HCT116 (cell line): ENCODE measurements at regions not wholly inside any gene's neighbourhood (a gene's known extent, or its start where the extent isn't known, plus 50 kb on each side); places are given as distances from the start of the nearest gene placed in this dataset.

Experiments
- ATAC-seq: fragments of 200-7000 bp; cut with Tn5 transposase; 2 replicates; pipeline ENCODE4 v1.9.1; 2020; ENCODE audit warnings: mild to moderate bottlenecking, moderate library complexity
- BruUV-seq: library from RNA; stranded (reverse); fragments of 400-500 nt; replicated peaks from 2 replicates; lab custom pipeline; 2021; lab: Mats Ljungman, UMichigan
- CTCF ChIA-PET: fragments of 300-600 bp; sonication (Branson Sonifier 250); formaldehyde crosslinking; loops from one replicate; lab custom pipeline; 2021; ENCODE audit warnings: antibody characterized with exemption; lab: Charles Lee
- POLR2A ChIA-PET: fragments of 300-600, 350-600 bp; sonication (Branson Sonifier 250); formaldehyde crosslinking; loops from one replicate; lab custom pipeline; 2021; ENCODE audit warnings: antibody characterized with exemption; lab: Charles Lee
- RAD21 ChIA-PET, 2 experiments: fragments of 300-600 bp; sonication (Branson Sonifier 250); formaldehyde crosslinking; loops; one replicate each; lab custom pipeline; 2023; ENCODE audit warnings: low total read pairs in 2 of 2; ENCODE audit not compliant: uncharacterized antibody in 2 of 2, unreplicated experiment in 2 of 2, low non-redundant PET in 1 of 2; lab: Charles Lee
- DNase-seq: peaks from one replicate; pipeline ENCODE4 v3.0.0-alpha.2; 2010; ENCODE audit warnings: low read depth, low spot score
- H2AFZ ChIP-seq: fragments of 200-600 bp; shearing (Covaris generic), sonication (generic); 2 replicates; pipeline ENCODE4 v1.6.1; 2017; ENCODE audit warnings: low read depth, mixed run types, mixed read lengths, antibody characterized with exemption, low read length; ENCODE audit not compliant: poor library complexity, severe bottlenecking
- H3K27ac ChIP-seq: 2 replicates; pipeline ENCODE4 v1.5.1; 2012; ENCODE audit warnings: low read depth, low read length
- H3K27me3 ChIP-seq: fragments of 200-600 bp; sonication (generic); 2 replicates; pipeline ENCODE4 v1.6.1; 2016; ENCODE audit warnings: mixed run types, low read length, mixed read lengths; ENCODE audit not compliant: insufficient read depth
- H3K36me3 ChIP-seq, 2 experiments: fragments of 200-500 bp in 1 of 2; fragments of 200-600 bp in 1 of 2; sonication (Bioruptor generic) in 1 of 2; sonication (generic) in 1 of 2; 2 replicates each; pipeline versions ENCODE4 v1.5.1 to v1.6.1; 2014 to 2016; ENCODE audit warnings: low read length in 2 of 2, inconsistent platforms in 1 of 2, mixed read lengths in 1 of 2, mixed run types in 1 of 2; ENCODE audit not compliant: insufficient read depth in 2 of 2, control insufficient read depth in 1 of 2
- H3K4me1 ChIP-seq, 2 experiments: fragments of 200-600 bp in 1 of 2; sonication (generic) in 1 of 2; 2 replicates each; pipeline versions ENCODE4 v1.5.1 to v1.6.1; 2012 to 2017; ENCODE audit warnings: low read length in 2 of 2, inconsistent platforms in 1 of 2, mild to moderate bottlenecking in 1 of 2, mixed read lengths in 1 of 2, mixed run types in 1 of 2, moderate library complexity in 1 of 2; ENCODE audit not compliant: insufficient read depth in 2 of 2, control insufficient read depth in 1 of 2
- H3K4me2 ChIP-seq: fragments of 200-600 bp; sonication (generic); 2 replicates; pipeline ENCODE4 v1.6.1; 2017; ENCODE audit warnings: mixed run types, low read length, mixed read lengths
- H3K4me3 ChIP-seq, 2 experiments: fragments of 200-600 bp in 1 of 2; sonication (generic) in 1 of 2; replicated peaks in 1 of 2; 2 replicates each; pipeline ENCODE4 v1.5.1; 2011 to 2016; ENCODE audit warnings: low read length in 2 of 2, control low read depth in 1 of 2, low read depth in 1 of 2, mild to moderate bottlenecking in 1 of 2, mixed read lengths in 1 of 2, mixed run types in 1 of 2
- H3K79me2 ChIP-seq: fragments of 200-600 bp; sonication (generic); 2 replicates; pipeline ENCODE4 v1.6.1; 2017; ENCODE audit warnings: mild to moderate bottlenecking, mixed run types, low read length, moderate library complexity, mixed read lengths; ENCODE audit not compliant: insufficient read depth
- H3K9ac ChIP-seq: fragments of 200-600 bp; sonication (generic); 2 replicates; pipeline ENCODE4 v1.6.1; 2016; ENCODE audit warnings: low read length, mixed read lengths
- H3K9me2 ChIP-seq: fragments of 200-600 bp; sonication (generic), shearing (Covaris generic); 2 replicates; pipeline ENCODE4 v1.6.1; 2017; ENCODE audit warnings: mixed run types, mild to moderate bottlenecking, moderate library complexity; ENCODE audit not compliant: insufficient read depth
- H3K9me3 ChIP-seq, 2 experiments: fragments of 200-500 bp in 1 of 2; fragments of 200-600 bp in 1 of 2; sonication (Bioruptor generic) in 1 of 2; sonication (generic) in 1 of 2; 2 replicates each; pipeline ENCODE4 v1.6.1; 2014 to 2017; ENCODE audit warnings: low read length in 2 of 2, mixed read lengths in 2 of 2, inconsistent platforms in 1 of 2, low read depth in 1 of 2, mild to moderate bottlenecking in 1 of 2, mixed run types in 1 of 2, moderate library complexity in 1 of 2; ENCODE audit not compliant: control insufficient read depth in 1 of 2, insufficient read depth in 1 of 2
- H4K20me1 ChIP-seq: fragments of 200-600 bp; sonication (generic), shearing (Covaris generic); 2 replicates; pipeline ENCODE4 v1.6.1; 2017; ENCODE audit warnings: mixed run types, mild to moderate bottlenecking, moderate library complexity; ENCODE audit not compliant: insufficient read depth
- CBX3 ChIP-seq: IDR thresholded peaks from 2 replicates; pipeline ENCODE4 v1.6.1; 2012; ENCODE audit warnings: low read depth
- EZH2 ChIP-seq: fragments of 200-600 bp; sonication (generic); IDR thresholded peaks from 2 replicates; pipeline ENCODE4 v1.6.1; 2017; ENCODE audit warnings: antibody characterized with exemption, mixed run types
- FOSL1 ChIP-seq: IDR thresholded peaks from 2 replicates; pipeline ENCODE4 v1.6.1; 2012; ENCODE audit warnings: low read depth
- POLR2A ChIP-seq: IDR thresholded peaks from 2 replicates; pipeline ENCODE4 v1.7.0; 2011; ENCODE audit warnings: borderline replicate concordance; ENCODE audit not compliant: insufficient read depth, insufficient read length; ENCODE audit errors: extremely low read depth
- RAD21 ChIP-seq: IDR thresholded peaks from 2 replicates; pipeline ENCODE4 v1.6.1; 2012; ENCODE audit warnings: low read depth, mild to moderate bottlenecking
- SIN3A ChIP-seq: IDR thresholded peaks from 2 replicates; pipeline ENCODE4 v1.6.1; 2012; ENCODE audit warnings: low read depth
- SP1 ChIP-seq: IDR thresholded peaks from 2 replicates; pipeline ENCODE4 v1.6.1; 2012; ENCODE audit warnings: low read depth
- TCF7L2 ChIP-seq: IDR thresholded peaks from 2 replicates; pipeline ENCODE4 v1.7.0; 2011; ENCODE audit warnings: borderline replicate concordance, inconsistent platforms; ENCODE audit not compliant: insufficient read depth, insufficient read length; ENCODE audit errors: extremely low read depth
- YY1 ChIP-seq: IDR thresholded peaks from 2 replicates; pipeline ENCODE4 v1.6.1; 2011; ENCODE audit warnings: low read length, low read depth, moderate library complexity, mild to moderate bottlenecking; ENCODE audit not compliant: insufficient replicate concordance; ENCODE audit errors: extremely low read depth
- ZFX ChIP-seq: fragments of 450-650 bp; IDR thresholded peaks from 2 replicates; pipeline ENCODE4 v1.6.1; 2017
- ZNF274 ChIP-seq: fragments of 200-500 bp; sonication (Bioruptor generic); IDR thresholded peaks from 2 replicates; pipeline ENCODE4 v1.6.1; 2014; ENCODE audit warnings: mild to moderate bottlenecking, low read depth, low read length, inconsistent platforms
- intact Hi-C: fragments of 100-400 bp; cut with micrococcal nuclease; formaldehyde crosslinking; loops from 2 replicates; pipeline ENCODE4 v1.10.0; 2022
- TF ChIP-seq, protein P1 (sequence below): IDR thresholded peaks from 2 replicates; pipeline ENCODE4 v1.6.1; 2012
- TF ChIP-seq, protein P2 (sequence below), 3 experiments: fragments of 200-600 bp in 1 of 3; sonication (generic) in 1 of 3; IDR thresholded peaks in 2 of 3; conservative IDR thresholded peaks in 1 of 3; 2 replicates each; pipeline ENCODE4 v1.5.1; 2012 to 2017; ENCODE audit warnings: low read depth in 2 of 3, low read length in 2 of 3, antibody characterized with exemption in 1 of 3, borderline replicate concordance in 1 of 3, control low read depth in 1 of 3, mild to moderate bottlenecking in 1 of 3, mixed read lengths in 1 of 3, mixed run types in 1 of 3, moderate library complexity in 1 of 3; ENCODE audit not compliant: insufficient read depth in 1 of 3
- TF ChIP-seq, protein P3 (sequence below): IDR thresholded peaks from 2 replicates; pipeline ENCODE4 v1.6.1; 2011; ENCODE audit warnings: mild to moderate bottlenecking, low read length, moderate library complexity; ENCODE audit not compliant: insufficient replicate concordance; ENCODE audit errors: extremely low read depth
- TF ChIP-seq, protein P4 (sequence below): IDR thresholded peaks from 2 replicates; pipeline ENCODE4 v1.6.1; 2012; ENCODE audit warnings: low read depth

DNA sequence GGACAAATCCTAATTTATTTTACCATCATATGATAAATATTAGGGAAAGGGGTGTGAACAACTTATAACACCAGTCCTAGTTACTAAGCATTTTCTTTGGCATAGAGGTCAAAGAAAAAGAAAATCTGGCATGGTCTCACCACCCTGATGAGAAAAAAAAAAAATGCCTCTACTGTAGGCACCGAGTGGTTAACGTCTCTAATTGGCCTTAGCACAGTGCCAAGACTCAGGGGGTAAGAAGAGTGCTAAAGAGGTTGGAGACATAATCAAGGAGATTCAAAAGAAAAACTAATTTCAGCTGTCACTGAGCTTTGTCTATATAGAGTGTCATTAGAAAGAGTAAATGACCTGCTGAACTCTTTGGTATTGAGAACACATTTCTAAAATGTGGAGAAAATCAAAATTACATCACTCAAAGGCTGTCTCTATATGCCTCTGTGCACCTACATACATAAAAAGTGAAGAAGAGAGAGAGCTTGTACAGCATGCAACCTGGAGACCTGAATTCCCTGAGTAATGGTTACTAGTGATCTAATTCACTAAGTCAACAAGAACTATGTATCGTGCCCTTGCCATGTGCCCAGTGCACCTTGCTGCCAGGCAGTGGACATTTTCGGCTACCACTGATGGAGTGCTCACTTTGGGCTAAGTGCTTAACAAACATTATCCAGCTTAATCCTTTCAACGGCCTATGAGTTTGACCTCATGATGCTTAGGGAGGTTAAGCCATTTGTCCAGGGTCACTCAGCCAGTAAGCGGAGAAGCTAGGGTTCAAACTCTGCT, 113.8 kb upstream of the G2E3 start:
- intact Hi-C loops: no loop called here
- Histone ChIP-seq H3K79me2 (no peaks in the 10 kb centered on the region), H3K27ac (no peak overlapping the region), H3K36me3 (no peaks in the 10 kb centered on the region), H3K9me2 (no peaks in the 10 kb centered on the region), H3K27me3 (peaks cover 46% of the 10 kb centered on the region), H3K4me1 (no peaks in the 10 kb centered on the region), H3K9me3 (no peaks in the 10 kb centered on the region), H3K4me3 (no peak overlapping the region), H3K9ac (no peak overlapping the region), H3K4me2 (no peak overlapping the region), H2AFZ (no peak overlapping the region), H4K20me1 (no peaks in the 10 kb centered on the region)
- DNase-seq: no peak
- ATAC-seq: no peak
- RAD21 ChIA-PET: no interaction called here
- CTCF ChIA-PET: interaction anchor here (0.5 kb wide), 1 partner anchor 914 kb away, joined by 3 read pairs; no protein-coding TSS in a partner anchor
- TF ChIP-seq, protein P1, sequence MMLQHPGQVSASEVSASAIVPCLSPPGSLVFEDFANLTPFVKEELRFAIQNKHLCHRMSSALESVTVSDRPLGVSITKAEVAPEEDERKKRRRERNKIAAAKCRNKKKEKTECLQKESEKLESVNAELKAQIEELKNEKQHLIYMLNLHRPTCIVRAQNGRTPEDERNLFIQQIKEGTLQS: no peak
- TF ChIP-seq CBX3 (no peak), ZNF274 (no peak), POLR2A (no peak), SP1 (no peak), ZFX (no peak), TCF7L2 (no peak), YY1 (no peak), EZH2 (no peak), SIN3A (no peak), FOSL1 (no peak), RAD21 (no peak)
- TF ChIP-seq, protein P2, sequence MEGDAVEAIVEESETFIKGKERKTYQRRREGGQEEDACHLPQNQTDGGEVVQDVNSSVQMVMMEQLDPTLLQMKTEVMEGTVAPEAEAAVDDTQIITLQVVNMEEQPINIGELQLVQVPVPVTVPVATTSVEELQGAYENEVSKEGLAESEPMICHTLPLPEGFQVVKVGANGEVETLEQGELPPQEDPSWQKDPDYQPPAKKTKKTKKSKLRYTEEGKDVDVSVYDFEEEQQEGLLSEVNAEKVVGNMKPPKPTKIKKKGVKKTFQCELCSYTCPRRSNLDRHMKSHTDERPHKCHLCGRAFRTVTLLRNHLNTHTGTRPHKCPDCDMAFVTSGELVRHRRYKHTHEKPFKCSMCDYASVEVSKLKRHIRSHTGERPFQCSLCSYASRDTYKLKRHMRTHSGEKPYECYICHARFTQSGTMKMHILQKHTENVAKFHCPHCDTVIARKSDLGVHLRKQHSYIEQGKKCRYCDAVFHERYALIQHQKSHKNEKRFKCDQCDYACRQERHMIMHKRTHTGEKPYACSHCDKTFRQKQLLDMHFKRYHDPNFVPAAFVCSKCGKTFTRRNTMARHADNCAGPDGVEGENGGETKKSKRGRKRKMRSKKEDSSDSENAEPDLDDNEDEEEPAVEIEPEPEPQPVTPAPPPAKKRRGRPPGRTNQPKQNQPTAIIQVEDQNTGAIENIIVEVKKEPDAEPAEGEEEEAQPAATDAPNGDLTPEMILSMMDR (IDR thresholded peaks at IDR 0.05 in 2 of 3, conservative IDR thresholded peaks at IDR 0.05 in 1 of 3; ENCODE audit: borderline replicate concordance in 1 of 3, insufficient read depth in 1 of 3, low read depth in 2 of 3, low read length in 2 of 3): no peak
- TF ChIP-seq, protein P3, sequence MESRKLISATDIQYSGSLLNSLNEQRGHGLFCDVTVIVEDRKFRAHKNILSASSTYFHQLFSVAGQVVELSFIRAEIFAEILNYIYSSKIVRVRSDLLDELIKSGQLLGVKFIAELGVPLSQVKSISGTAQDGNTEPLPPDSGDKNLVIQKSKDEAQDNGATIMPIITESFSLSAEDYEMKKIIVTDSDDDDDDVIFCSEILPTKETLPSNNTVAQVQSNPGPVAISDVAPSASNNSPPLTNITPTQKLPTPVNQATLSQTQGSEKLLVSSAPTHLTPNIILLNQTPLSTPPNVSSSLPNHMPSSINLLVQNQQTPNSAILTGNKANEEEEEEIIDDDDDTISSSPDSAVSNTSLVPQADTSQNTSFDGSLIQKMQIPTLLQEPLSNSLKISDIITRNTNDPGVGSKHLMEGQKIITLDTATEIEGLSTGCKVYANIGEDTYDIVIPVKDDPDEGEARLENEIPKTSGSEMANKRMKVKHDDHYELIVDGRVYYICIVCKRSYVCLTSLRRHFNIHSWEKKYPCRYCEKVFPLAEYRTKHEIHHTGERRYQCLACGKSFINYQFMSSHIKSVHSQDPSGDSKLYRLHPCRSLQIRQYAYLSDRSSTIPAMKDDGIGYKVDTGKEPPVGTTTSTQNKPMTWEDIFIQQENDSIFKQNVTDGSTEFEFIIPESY: no peak
- TF ChIP-seq, protein P4, sequence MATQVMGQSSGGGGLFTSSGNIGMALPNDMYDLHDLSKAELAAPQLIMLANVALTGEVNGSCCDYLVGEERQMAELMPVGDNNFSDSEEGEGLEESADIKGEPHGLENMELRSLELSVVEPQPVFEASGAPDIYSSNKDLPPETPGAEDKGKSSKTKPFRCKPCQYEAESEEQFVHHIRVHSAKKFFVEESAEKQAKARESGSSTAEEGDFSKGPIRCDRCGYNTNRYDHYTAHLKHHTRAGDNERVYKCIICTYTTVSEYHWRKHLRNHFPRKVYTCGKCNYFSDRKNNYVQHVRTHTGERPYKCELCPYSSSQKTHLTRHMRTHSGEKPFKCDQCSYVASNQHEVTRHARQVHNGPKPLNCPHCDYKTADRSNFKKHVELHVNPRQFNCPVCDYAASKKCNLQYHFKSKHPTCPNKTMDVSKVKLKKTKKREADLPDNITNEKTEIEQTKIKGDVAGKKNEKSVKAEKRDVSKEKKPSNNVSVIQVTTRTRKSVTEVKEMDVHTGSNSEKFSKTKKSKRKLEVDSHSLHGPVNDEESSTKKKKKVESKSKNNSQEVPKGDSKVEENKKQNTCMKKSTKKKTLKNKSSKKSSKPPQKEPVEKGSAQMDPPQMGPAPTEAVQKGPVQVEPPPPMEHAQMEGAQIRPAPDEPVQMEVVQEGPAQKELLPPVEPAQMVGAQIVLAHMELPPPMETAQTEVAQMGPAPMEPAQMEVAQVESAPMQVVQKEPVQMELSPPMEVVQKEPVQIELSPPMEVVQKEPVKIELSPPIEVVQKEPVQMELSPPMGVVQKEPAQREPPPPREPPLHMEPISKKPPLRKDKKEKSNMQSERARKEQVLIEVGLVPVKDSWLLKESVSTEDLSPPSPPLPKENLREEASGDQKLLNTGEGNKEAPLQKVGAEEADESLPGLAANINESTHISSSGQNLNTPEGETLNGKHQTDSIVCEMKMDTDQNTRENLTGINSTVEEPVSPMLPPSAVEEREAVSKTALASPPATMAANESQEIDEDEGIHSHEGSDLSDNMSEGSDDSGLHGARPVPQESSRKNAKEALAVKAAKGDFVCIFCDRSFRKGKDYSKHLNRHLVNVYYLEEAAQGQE: no peak
- no TSS peak for BruUV-seq
- POLR2A ChIA-PET: no interaction called here
